ENCODE measurements at regions not wholly inside any gene's neighbourhood (a gene's known extent, or its start where the extent isn't known, plus 50 kb on each side); places are given as distances from the start of the nearest gene placed in this dataset.

DNA sequence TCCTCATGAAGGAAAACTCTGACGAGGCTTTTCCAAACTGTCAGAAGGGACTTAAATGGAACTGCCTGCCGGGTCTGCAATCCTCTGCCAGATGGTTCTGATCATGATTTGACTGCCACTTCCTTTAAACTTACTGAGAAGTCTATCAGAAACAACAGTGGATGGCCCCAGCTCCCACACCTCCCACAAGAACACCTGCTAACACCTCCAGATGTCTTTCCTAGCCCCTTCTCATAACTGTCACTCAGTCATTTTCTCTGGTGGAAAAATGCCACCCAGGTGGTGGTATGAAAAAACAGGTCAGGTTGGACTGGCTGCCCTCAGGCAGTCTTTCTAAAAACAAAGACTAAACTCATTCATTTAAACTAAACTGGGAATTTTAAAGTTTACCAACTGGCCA, 66.7 kb upstream of the ABCD3 start:
- TF ChIP-seq POLR2A (IDR thresholded peaks at IDR 0.05), result no peak
- TF ChIP-seq, protein P1, sequence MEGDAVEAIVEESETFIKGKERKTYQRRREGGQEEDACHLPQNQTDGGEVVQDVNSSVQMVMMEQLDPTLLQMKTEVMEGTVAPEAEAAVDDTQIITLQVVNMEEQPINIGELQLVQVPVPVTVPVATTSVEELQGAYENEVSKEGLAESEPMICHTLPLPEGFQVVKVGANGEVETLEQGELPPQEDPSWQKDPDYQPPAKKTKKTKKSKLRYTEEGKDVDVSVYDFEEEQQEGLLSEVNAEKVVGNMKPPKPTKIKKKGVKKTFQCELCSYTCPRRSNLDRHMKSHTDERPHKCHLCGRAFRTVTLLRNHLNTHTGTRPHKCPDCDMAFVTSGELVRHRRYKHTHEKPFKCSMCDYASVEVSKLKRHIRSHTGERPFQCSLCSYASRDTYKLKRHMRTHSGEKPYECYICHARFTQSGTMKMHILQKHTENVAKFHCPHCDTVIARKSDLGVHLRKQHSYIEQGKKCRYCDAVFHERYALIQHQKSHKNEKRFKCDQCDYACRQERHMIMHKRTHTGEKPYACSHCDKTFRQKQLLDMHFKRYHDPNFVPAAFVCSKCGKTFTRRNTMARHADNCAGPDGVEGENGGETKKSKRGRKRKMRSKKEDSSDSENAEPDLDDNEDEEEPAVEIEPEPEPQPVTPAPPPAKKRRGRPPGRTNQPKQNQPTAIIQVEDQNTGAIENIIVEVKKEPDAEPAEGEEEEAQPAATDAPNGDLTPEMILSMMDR (IDR thresholded peaks at IDR 0.05), result no peak

Measured in suprapubic skin (tissue), 3 donors.